ENCODE measurements at regions not wholly inside any gene's neighbourhood (a gene's known extent, or its start where the extent isn't known, plus 50 kb on each side); places are given as distances from the start of the nearest gene placed in this dataset.

GRCh38 chr21:15415541-15416261 is 314.1 kb upstream of the USP25 start:
- no peaks in the 10 kb centered on the region for H3K36me3 ChIP-seq (ENCODE audit: insufficient read depth in 1 of 2, low read depth in 1 of 2)
- no peak for DNase-seq
- 41 to 60% (median 56%) methylated on average over 2 of the region's 2 CpGs for WGBS, 3 donors
- intact Hi-C loops (cut with DNase I), result no loop called here
- H3K27me3 ChIP-seq (ENCODE audit: insufficient read depth in 3 of 3, low read length in 2 of 3), result no peaks in the 10 kb centered on the region
- no peak for ATAC-seq
- no peaks in the 10 kb centered on the region for H3K4me1 ChIP-seq
- no peak for TF ChIP-seq CTCF (IDR thresholded peaks at IDR 0.05)
- no peak overlapping the region for H3K27ac ChIP-seq
- H3K9me3 ChIP-seq, result no peaks in the 10 kb centered on the region
- H3K4me3 ChIP-seq, result no peak overlapping the region

- H3K27ac ChIP-seq, result no peak overlapping the region
- H3K4me3 ChIP-seq, result no peak overlapping the region
- H3K36me3 ChIP-seq (ENCODE audit: insufficient read depth in 1 of 2, low read depth in 1 of 2), result no peaks in the 10 kb centered on the region
- ATAC-seq (no peak), DNase-seq (no peak)
- 73 to 88% (median 79%) methylated on average over 5 of the region's 5 CpGs for WGBS, 3 donors
- no peaks in the 10 kb centered on the region for H3K9me3 ChIP-seq
- H3K27me3 ChIP-seq (ENCODE audit: insufficient read depth in 3 of 3, low read length in 2 of 3), result no peaks in the 10 kb centered on the region
- intact Hi-C loops (cut with DNase I), result no loop called here
- H3K4me1 ChIP-seq, result no peaks in the 10 kb centered on the region
- TF ChIP-seq CTCF (IDR thresholded peaks at IDR 0.05), result no peak
Measured at GRCh38 chr21:15421441-15421881, 308.3 kb upstream of the USP25 start.

- no peak for TF ChIP-seq CTCF (IDR thresholded peaks at IDR 0.05)
- H3K36me3 ChIP-seq (ENCODE audit: insufficient read depth in 1 of 2, low read depth in 1 of 2), result no peaks in the 10 kb centered on the region
- H3K9me3 ChIP-seq, result no peaks in the 10 kb centered on the region
- no peaks in the 10 kb centered on the region for H3K4me1 ChIP-seq
- 89 to 93% (median 89%) methylated on average over 2 of the region's 2 CpGs for WGBS, 3 donors
- no peak for ATAC-seq
- intact Hi-C loops (cut with DNase I), result no loop called here
- H3K27me3 ChIP-seq (ENCODE audit: insufficient read depth in 3 of 3, low read length in 2 of 3), result no peaks in the 10 kb centered on the region
- H3K27ac ChIP-seq, result no peak overlapping the region
- DNase-seq, result no peak
- no peak overlapping the region for H3K4me3 ChIP-seq
Measured at GRCh38 chr21:15421947-15422346, 307.8 kb upstream of the USP25 start.

GRCh38 chr21:15422783-15423182 is 307.0 kb upstream of the USP25 start:
- WGBS, 3 donors, result 63 to 84% (median 64%) methylated on average over 3 of the region's 3 CpGs
- intact Hi-C loops (cut with DNase I), result no loop called here
- Histone ChIP-seq H3K4me1 (no peaks in the 10 kb centered on the region), H3K27me3 (ENCODE audit: insufficient read depth in 3 of 3, low read length in 2 of 3) (no peaks in the 10 kb centered on the region), H3K4me3 (no peak overlapping the region), H3K27ac (no peak overlapping the region), H3K9me3 (no peaks in the 10 kb centered on the region), H3K36me3 (ENCODE audit: insufficient read depth in 1 of 2, low read depth in 1 of 2) (no peaks in the 10 kb centered on the region)
- DNase-seq (no peak), ATAC-seq (no peak)
- TF ChIP-seq CTCF (IDR thresholded peaks at IDR 0.05), result no peak
